Lung (tissue), 11 donors: ENCODE measurements at regions not wholly inside any gene's neighbourhood (a gene's known extent, or its start where the extent isn't known, plus 50 kb on each side); places are given as distances from the start of the nearest gene placed in this dataset.

Source experiments
- ATAC-seq: fragments of 200-7000 bp; cut with Tn5 transposase; one replicate; pipeline ENCODE4 v1.9.1; 2020; ENCODE audit warnings: moderate number of reproducible peaks; ENCODE audit not compliant: insufficient read depth, low FRiP score
- DNase-seq, 3 donors: peaks; one replicate each; pipeline ENCODE4 v3.0.0-alpha.2; 2013 to 2017
- H3K27ac ChIP-seq, 2 donors: one replicate each; pipeline ENCODE4 v1.5.1; 2013; ENCODE audit warnings: mild to moderate bottlenecking in 2 of 2, moderate library complexity in 2 of 2, control low read depth in 1 of 2, inconsistent platforms in 1 of 2, low read depth in 1 of 2, low read length in 1 of 2
- H3K27me3 ChIP-seq, 3 donors: one replicate each; pipeline ENCODE4 v1.5.1; 2013; ENCODE audit warnings: low read length in 2 of 3; ENCODE audit not compliant: control insufficient read depth in 3 of 3, insufficient read depth in 3 of 3
- H3K36me3 ChIP-seq, 4 donors: one replicate each; pipeline ENCODE4 v1.5.1; 2013; ENCODE audit warnings: low read length in 4 of 4, mild to moderate bottlenecking in 1 of 4, moderate library complexity in 1 of 4; ENCODE audit not compliant: control insufficient read depth in 4 of 4, insufficient read depth in 4 of 4
- H3K4me1 ChIP-seq, 5 donors: one replicate each; pipeline ENCODE4 v1.5.1; 2013; ENCODE audit warnings: low read length in 5 of 5, mild to moderate bottlenecking in 2 of 5, moderate library complexity in 1 of 5; ENCODE audit not compliant: control insufficient read depth in 5 of 5, insufficient read depth in 5 of 5
- H3K4me3 ChIP-seq: one replicate; pipeline ENCODE4 v1.5.1; 2013; ENCODE audit warnings: mild to moderate bottlenecking, control low read depth, moderate library complexity
- H3K9ac ChIP-seq, 2 donors: one replicate each; pipeline ENCODE4 v1.5.1; 2013; ENCODE audit warnings: low read length in 2 of 2, control low read depth in 1 of 2; ENCODE audit not compliant: insufficient read depth in 1 of 2
- H3K9me3 ChIP-seq, 4 donors: one replicate each; pipeline ENCODE4 v1.5.1; 2013; ENCODE audit warnings: low read length in 3 of 4, mild to moderate bottlenecking in 1 of 4, moderate library complexity in 1 of 4; ENCODE audit not compliant: control insufficient read depth in 4 of 4, insufficient read depth in 3 of 4
- WGBS, 2 donors: extraction: QIAGEN DNeasy Blood & Tissue Kit; methylation state at CpG; one replicate each; pipeline ENCODE4 v1.1.7; 2013; 5-methylcytosine and 5-hydroxymethylcytosine counted together
- TF ChIP-seq, protein P1 (sequence below): IDR thresholded peaks from 2 replicates; pipeline ENCODE4 v1.5.1; 2012; ENCODE audit warnings: mild to moderate bottlenecking; ENCODE audit errors: control extremely low read depth, extremely low read depth
- donor health status: control.
- donor health status: control.
- donor health status: Bipolar disorder and iron deficiency.
- donor health status: healthy.
- donor health status: DM: yes; HTN: yes; CAD: no.

DNA sequence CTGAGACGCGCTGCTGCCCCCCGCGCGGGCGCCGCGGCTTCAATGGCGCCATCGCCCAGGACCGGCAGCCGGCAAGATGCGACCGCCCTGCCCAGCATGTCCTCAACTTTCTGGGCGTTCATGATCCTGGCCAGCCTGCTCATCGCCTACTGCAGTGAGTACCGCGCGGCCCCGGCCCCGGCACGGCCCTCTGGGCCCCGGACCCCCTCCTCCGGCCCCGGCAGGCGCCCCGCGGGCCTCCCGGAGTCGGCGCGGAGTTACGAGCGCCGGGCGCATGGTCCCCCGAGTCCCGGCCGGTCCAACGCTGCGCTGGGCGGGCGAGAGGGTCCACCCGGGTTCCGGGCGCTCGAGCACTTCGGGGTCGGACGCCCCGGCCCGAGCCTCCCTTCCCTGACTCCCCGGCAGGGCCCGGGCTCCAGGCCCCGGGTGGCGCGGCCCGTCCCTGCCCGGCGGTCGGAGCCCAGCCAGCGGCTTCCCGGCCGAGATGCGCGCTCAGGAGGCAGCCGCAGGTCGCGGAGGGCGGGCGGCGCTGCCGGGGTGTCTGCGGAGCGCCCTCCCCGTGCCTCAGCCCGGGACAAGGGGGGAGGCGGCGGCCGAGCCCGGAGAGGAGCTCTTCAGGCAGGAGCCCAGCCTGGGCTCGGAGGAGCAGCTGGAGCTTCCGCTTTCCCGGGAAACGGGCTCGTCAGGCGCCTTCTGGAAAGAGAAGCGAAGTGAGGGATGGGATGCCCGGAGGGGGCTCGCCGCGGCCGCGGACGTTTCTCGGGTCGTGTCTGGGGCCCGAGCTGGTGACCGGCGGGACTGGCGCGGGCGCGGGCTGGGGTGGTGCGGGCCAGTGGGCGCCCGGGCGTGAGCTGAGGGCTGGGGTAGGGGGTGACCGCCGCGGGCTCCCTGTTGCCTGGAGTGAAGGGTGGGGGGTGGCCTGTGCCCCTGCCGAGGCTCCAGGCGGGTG is 1337.8 kb downstream of the BRD1 start:
- Histone ChIP-seq H3K9me3 (peaks cover 0 to 7% (median 0%) of the 10 kb centered on the region in 4 donors), H3K4me1 (peaks cover 0 to 18% (median 0%) of the 10 kb centered on the region in 5 donors), H3K27ac (no peak overlapping the region), H3K36me3 (no peaks in the 10 kb centered on the region), H3K27me3 (peaks cover 0 to 42% (median 17%) of the 10 kb centered on the region in 3 donors), H3K4me3 (peak overlapping the region; percentile 35), H3K9ac (no peak overlapping the region)
- 1% methylated on average over 95 to 113 of the region's 113 CpGs for WGBS, 2 donors
- TF ChIP-seq, protein P1, sequence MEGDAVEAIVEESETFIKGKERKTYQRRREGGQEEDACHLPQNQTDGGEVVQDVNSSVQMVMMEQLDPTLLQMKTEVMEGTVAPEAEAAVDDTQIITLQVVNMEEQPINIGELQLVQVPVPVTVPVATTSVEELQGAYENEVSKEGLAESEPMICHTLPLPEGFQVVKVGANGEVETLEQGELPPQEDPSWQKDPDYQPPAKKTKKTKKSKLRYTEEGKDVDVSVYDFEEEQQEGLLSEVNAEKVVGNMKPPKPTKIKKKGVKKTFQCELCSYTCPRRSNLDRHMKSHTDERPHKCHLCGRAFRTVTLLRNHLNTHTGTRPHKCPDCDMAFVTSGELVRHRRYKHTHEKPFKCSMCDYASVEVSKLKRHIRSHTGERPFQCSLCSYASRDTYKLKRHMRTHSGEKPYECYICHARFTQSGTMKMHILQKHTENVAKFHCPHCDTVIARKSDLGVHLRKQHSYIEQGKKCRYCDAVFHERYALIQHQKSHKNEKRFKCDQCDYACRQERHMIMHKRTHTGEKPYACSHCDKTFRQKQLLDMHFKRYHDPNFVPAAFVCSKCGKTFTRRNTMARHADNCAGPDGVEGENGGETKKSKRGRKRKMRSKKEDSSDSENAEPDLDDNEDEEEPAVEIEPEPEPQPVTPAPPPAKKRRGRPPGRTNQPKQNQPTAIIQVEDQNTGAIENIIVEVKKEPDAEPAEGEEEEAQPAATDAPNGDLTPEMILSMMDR = no peak
- DNase-seq = peak; percentile 50 to 56 (median 50)
- no peak for ATAC-seq

DNA sequence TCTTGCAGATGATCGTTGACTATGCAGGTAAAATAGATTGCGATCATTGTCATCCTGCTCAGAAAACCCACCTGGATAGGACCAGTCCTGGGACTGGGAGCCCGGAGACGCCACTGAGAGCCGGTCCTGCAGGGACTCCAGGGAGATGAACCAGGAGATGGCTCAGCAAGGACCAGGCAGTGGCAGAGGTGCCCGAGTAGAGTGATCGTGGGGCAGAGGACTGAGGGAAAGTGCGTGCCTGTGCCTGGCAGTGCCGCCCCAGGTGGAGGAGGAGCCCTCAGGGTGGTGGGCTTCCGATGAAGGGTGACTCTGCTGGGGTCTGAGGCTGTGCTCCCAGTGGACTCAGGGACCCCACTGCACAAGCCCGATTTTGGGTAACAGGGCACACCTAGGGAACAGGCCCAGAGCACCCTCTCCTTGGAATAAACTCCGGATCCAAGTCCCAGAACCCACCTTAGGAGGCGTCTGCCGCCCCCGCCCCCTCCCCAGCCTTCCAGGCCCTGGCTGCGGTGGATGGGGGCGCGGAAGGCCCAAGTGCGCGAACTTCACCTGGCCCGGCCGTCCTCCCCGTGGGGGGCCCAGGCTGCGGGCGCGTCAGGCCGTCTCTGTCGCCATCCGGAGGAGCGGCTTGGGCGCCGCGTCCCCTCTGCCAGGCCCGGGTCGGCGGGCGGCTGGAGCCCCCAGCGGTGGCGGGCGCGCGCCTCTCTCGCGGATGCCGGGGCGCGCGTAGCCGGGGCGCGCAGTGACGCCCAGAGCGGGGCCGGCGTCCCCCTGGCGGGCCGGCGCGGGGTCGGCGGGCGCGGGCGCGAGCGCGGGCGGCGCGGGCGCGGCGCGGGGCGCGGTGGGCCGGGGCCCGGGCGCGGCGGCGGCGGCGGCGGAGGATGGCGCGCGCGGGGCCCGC is 1338.8 kb downstream of the BRD1 start:
- peaks cover 0 to 7% (median 0%) of the 10 kb centered on the region in 4 donors for H3K9me3 ChIP-seq
- TF ChIP-seq, protein P1 = no peak
- H3K27me3 ChIP-seq = peaks cover 0 to 44% (median 17%) of the 10 kb centered on the region in 3 donors
- H3K9ac ChIP-seq = no peak overlapping the region
- H3K4me1 ChIP-seq = peaks cover 0 to 18% (median 2%) of the 10 kb centered on the region in 5 donors
- WGBS, 2 donors = 13 to 17% methylated on average over 46 to 90 of the region's 90 CpGs
- DNase-seq (peak; percentile 45 to 70 (median 55)), ATAC-seq (no peak)
- H3K4me3 ChIP-seq = no peak overlapping the region
- H3K27ac ChIP-seq = no peak overlapping the region
- no peaks in the 10 kb centered on the region for H3K36me3 ChIP-seq

GRCh38 chr22:48488149-48488551 is 1339.5 kb downstream of the BRD1 start:
- WGBS, 2 donors = 37 to 48% methylated on average over 5 of the region's 5 CpGs
- peaks cover 0 to 7% (median 0%) of the 10 kb centered on the region in 4 donors for H3K9me3 ChIP-seq
- DNase-seq = peak in 2 of 3 donors; percentile 21 to 38
- H3K36me3 ChIP-seq = no peaks in the 10 kb centered on the region
- no peak for ATAC-seq
- H3K27ac ChIP-seq = no peak overlapping the region
- peaks cover 0 to 44% (median 17%) of the 10 kb centered on the region in 3 donors for H3K27me3 ChIP-seq
- H3K4me1 ChIP-seq = peaks cover 0 to 18% (median 2%) of the 10 kb centered on the region in 5 donors
- no peak overlapping the region for H3K4me3 ChIP-seq
- no peak overlapping the region for H3K9ac ChIP-seq
- TF ChIP-seq, protein P1 = no peak
